Panc1 (cell line): ENCODE measurements at regions not wholly inside any gene's neighbourhood (a gene's known extent, or its start where the extent isn't known, plus 50 kb on each side); places are given as distances from the start of the nearest gene placed in this dataset.
"Not testable (repeated sequence)": the region's sequence is repeated elsewhere in the genome, so short reads cannot be mapped to it uniquely, and the experiment has no call there.

Experiments used
- TCF7L2 ChIP-seq: IDR thresholded peaks from 2 replicates; pipeline ENCODE4 v1.6.1; 2011; ENCODE audit warnings: mild to moderate bottlenecking, low read depth, low read length, inconsistent platforms
- TF ChIP-seq, protein P1 (sequence below): fragments of 450-650 bp; IDR thresholded peaks from 2 replicates; pipeline ENCODE4 v1.5.1; 2017; ENCODE audit warnings: mild to moderate bottlenecking
- TF ChIP-seq, protein P2 (sequence below), 2 experiments: IDR thresholded peaks; 2 replicates each; pipeline ENCODE4 v1.6.1; 2011 to 2012; ENCODE audit warnings: low read depth in 2 of 2, control low read depth in 1 of 2, low read length in 1 of 2, mild to moderate bottlenecking in 1 of 2, moderate library complexity in 1 of 2; ENCODE audit not compliant: insufficient read depth in 1 of 2

DNA sequence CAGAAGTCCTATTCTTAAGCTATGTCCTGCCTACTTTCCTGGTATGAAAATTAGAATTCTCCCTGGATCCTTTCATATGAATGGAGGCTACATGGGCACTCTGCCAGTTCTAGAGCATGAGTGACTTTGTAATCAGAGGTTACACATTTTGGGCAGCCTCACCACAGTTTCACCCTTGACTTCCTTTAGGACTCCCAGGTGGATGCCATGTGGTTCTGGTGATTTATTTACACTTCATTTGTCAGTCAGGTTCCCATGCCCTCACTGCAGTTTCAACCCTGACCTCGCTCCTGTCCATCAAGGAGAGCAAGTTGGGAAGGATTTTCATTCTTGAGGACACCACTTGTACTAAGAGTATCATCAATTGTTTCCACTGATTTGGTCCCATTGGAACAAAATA lies 344.4 kb upstream of the FRG2C start:
- TF ChIP-seq, protein P1, sequence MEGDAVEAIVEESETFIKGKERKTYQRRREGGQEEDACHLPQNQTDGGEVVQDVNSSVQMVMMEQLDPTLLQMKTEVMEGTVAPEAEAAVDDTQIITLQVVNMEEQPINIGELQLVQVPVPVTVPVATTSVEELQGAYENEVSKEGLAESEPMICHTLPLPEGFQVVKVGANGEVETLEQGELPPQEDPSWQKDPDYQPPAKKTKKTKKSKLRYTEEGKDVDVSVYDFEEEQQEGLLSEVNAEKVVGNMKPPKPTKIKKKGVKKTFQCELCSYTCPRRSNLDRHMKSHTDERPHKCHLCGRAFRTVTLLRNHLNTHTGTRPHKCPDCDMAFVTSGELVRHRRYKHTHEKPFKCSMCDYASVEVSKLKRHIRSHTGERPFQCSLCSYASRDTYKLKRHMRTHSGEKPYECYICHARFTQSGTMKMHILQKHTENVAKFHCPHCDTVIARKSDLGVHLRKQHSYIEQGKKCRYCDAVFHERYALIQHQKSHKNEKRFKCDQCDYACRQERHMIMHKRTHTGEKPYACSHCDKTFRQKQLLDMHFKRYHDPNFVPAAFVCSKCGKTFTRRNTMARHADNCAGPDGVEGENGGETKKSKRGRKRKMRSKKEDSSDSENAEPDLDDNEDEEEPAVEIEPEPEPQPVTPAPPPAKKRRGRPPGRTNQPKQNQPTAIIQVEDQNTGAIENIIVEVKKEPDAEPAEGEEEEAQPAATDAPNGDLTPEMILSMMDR: not testable (repeated sequence)
- TF ChIP-seq, protein P2, sequence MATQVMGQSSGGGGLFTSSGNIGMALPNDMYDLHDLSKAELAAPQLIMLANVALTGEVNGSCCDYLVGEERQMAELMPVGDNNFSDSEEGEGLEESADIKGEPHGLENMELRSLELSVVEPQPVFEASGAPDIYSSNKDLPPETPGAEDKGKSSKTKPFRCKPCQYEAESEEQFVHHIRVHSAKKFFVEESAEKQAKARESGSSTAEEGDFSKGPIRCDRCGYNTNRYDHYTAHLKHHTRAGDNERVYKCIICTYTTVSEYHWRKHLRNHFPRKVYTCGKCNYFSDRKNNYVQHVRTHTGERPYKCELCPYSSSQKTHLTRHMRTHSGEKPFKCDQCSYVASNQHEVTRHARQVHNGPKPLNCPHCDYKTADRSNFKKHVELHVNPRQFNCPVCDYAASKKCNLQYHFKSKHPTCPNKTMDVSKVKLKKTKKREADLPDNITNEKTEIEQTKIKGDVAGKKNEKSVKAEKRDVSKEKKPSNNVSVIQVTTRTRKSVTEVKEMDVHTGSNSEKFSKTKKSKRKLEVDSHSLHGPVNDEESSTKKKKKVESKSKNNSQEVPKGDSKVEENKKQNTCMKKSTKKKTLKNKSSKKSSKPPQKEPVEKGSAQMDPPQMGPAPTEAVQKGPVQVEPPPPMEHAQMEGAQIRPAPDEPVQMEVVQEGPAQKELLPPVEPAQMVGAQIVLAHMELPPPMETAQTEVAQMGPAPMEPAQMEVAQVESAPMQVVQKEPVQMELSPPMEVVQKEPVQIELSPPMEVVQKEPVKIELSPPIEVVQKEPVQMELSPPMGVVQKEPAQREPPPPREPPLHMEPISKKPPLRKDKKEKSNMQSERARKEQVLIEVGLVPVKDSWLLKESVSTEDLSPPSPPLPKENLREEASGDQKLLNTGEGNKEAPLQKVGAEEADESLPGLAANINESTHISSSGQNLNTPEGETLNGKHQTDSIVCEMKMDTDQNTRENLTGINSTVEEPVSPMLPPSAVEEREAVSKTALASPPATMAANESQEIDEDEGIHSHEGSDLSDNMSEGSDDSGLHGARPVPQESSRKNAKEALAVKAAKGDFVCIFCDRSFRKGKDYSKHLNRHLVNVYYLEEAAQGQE (IDR thresholded peaks at IDR 0.05; ENCODE audit: insufficient read depth in 1 of 2, low read depth in 2 of 2, low read length in 1 of 2): not testable (repeated sequence)
- TF ChIP-seq TCF7L2: not testable (repeated sequence)
